ENCODE measurements at regions not wholly inside any gene's neighbourhood (a gene's known extent, or its start where the extent isn't known, plus 50 kb on each side); places are given as distances from the start of the nearest gene placed in this dataset.

DNA sequence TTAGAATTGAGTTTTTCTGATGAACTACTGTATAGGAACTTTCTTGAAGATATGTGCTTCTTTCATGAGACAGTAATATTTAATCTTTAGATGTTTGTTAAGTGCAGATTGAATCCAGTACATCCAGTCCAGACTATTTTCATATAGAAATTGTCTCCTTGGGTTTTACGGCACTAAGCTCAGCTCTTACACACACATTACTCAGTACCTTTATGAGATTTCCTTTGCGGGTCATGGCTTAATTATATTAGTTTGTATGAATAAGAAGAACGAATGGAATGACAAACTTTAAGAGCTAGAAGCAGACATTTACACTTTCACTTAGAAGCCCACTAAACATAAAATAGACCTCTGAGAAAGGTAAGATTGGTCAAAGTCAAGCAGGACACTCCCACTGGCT lies 223.3 kb upstream of the THUMPD2 start:
- WGBS (ENCODE audit: low lambda C conversion rate), result 51% methylated on average over 3 of the region's 3 CpGs
- Histone ChIP-seq H3K79me2 (ENCODE audit: insufficient read depth, low read length) (no peaks in the 10 kb centered on the region), H3K9ac (ENCODE audit: insufficient read depth, low read depth, low read length) (no peak overlapping the region), H3K4me3 (replicated peaks in 1 of 3; ENCODE audit: insufficient read depth in 1 of 3, low read depth in 2 of 3, low read length in 3 of 3) (no peak overlapping the region), H3K27me3 (ENCODE audit: control insufficient read depth in 1 of 2, insufficient read depth in 2 of 2, low read length in 2 of 2) (no peaks in the 10 kb centered on the region), H3K9me3 (ENCODE audit: low read length) (no peaks in the 10 kb centered on the region), H3K4me1 (ENCODE audit: insufficient read depth, low read length) (no peaks in the 10 kb centered on the region), H3K4me2 (ENCODE audit: low read depth, low read length) (no peak overlapping the region), H4K20me1 (ENCODE audit: insufficient read depth, low read length) (no peaks in the 10 kb centered on the region), H3K36me3 (replicated peaks in 1 of 2; ENCODE audit: control insufficient read depth in 1 of 2, insufficient read depth in 2 of 2, low read length in 2 of 2) (no peaks in the 10 kb centered on the region), H3K27ac (ENCODE audit: extremely low read length, insufficient read depth, low read length) (no peak overlapping the region), H2AFZ (ENCODE audit: low read length) (no peak overlapping the region)
- in situ Hi-C loops (cut with HindIII; ENCODE audit: extremely low pct_ligation_motif_present, low pct_unique_long_range_greater_than_20kb), result no loop called here
- BruUV-seq (replicated peaks), result no TSS peak
- CTCF ChIA-PET (ENCODE audit: low intra/inter-chr PET ratio, low total read pairs), result no interaction called here
- DNase-seq (ENCODE audit: low spot score) (no peak), ATAC-seq (no peak), FAIRE-seq (no peak)
- TF ChIP-seq, protein P1, sequence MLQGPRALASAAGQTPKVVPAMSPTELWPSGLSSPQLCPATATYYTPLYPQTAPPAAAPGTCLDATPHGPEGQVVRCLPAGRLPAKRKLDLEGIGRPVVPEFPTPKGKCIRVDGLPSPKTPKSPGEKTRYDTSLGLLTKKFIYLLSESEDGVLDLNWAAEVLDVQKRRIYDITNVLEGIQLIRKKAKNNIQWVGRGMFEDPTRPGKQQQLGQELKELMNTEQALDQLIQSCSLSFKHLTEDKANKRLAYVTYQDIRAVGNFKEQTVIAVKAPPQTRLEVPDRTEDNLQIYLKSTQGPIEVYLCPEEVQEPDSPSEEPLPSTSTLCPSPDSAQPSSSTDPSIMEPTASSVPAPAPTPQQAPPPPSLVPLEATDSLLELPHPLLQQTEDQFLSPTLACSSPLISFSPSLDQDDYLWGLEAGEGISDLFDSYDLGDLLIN (CRISPR knock-in tag; IDR thresholded peaks at IDR 0.05; ENCODE audit: borderline replicate concordance), result no peak
- no peak for TF ChIP-seq ARNTL (CRISPR knock-in tag; IDR thresholded peaks at IDR 0.05)
- TF ChIP-seq ZNF562 (CRISPR knock-in tag; IDR thresholded peaks at IDR 0.05; ENCODE audit: borderline replicate concordance), result no peak
- TF ChIP-seq PPARG (CRISPR knock-in tag; conservative IDR thresholded peaks at IDR 0.05), result no peak
- TF ChIP-seq ZNF720 (CRISPR knock-in tag; IDR thresholded peaks at IDR 0.05), result no peak
- TF ChIP-seq ZNF724P (CRISPR knock-in tag; IDR thresholded peaks at IDR 0.05; ENCODE audit: borderline replicate concordance), result no peak
- TF ChIP-seq ZIK1 (CRISPR knock-in tag; IDR thresholded peaks at IDR 0.05; ENCODE audit: borderline replicate concordance, low read depth), result no peak
- no peak for TF ChIP-seq ADNP (CRISPR knock-in tag; IDR thresholded peaks at IDR 0.05)
- no peak for TF ChIP-seq ISL2 (CRISPR knock-in tag; IDR thresholded peaks at IDR 0.05)
- TF ChIP-seq, protein P2, sequence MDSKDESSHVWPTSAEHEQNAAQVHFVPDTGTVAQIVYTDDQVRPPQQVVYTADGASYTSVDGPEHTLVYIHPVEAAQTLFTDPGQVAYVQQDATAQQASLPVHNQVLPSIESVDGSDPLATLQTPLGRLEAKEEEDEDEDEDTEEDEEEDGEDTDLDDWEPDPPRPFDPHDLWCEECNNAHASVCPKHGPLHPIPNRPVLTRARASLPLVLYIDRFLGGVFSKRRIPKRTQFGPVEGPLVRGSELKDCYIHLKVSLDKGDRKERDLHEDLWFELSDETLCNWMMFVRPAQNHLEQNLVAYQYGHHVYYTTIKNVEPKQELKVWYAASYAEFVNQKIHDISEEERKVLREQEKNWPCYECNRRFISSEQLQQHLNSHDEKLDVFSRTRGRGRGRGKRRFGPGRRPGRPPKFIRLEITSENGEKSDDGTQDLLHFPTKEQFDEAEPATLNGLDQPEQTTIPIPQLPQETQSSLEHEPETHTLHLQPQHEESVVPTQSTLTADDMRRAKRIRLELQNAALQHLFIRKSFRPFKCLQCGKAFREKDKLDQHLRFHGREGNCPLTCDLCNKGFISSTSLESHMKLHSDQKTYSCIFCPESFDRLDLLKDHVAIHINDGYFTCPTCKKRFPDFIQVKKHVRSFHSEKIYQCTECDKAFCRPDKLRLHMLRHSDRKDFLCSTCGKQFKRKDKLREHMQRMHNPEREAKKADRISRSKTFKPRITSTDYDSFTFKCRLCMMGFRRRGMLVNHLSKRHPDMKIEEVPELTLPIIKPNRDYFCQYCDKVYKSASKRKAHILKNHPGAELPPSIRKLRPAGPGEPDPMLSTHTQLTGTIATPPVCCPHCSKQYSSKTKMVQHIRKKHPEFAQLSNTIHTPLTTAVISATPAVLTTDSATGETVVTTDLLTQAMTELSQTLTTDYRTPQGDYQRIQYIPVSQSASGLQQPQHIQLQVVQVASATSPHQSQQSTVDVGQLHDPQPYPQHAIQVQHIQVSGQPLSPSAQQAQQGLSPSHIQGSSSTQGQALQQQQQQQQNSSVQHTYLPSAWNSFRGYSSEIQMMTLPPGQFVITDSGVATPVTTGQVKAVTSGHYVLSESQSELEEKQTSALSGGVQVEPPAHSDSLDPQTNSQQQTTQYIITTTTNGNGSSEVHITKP (CRISPR knock-in tag; IDR thresholded peaks at IDR 0.05; ENCODE audit: low read depth), result no peak
- TF ChIP-seq KDM5B (CRISPR knock-in tag; IDR thresholded peaks at IDR 0.05; ENCODE audit: borderline replicate concordance), result no peak
- TF ChIP-seq ZNF331 (CRISPR knock-in tag; IDR thresholded peaks at IDR 0.05), result no peak
- no peak for TF ChIP-seq SATB2 (CRISPR knock-in tag; IDR thresholded peaks at IDR 0.05)
- TF ChIP-seq, protein P3, sequence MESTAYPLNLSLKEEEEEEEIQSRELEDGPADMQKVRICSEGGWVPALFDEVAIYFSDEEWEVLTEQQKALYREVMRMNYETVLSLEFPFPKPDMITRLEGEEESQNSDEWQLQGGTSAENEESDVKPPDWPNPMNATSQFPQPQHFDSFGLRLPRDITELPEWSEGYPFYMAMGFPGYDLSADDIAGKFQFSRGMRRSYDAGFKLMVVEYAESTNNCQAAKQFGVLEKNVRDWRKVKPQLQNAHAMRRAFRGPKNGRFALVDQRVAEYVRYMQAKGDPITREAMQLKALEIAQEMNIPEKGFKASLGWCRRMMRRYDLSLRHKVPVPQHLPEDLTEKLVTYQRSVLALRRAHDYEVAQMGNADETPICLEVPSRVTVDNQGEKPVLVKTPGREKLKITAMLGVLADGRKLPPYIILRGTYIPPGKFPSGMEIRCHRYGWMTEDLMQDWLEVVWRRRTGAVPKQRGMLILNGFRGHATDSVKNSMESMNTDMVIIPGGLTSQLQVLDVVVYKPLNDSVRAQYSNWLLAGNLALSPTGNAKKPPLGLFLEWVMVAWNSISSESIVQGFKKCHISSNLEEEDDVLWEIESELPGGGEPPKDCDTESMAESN (CRISPR knock-in tag; conservative IDR thresholded peaks at IDR 0.05), result no peak
- POLR2A ChIA-PET, result no interaction called here
- intact Hi-C loops (cut with micrococcal nuclease; ENCODE audit: unreplicated experiment), result no loop called here

Data from HepG2 (cell line).